ENCODE measurements at regions not wholly inside any gene's neighbourhood (a gene's known extent, or its start where the extent isn't known, plus 50 kb on each side); places are given as distances from the start of the nearest gene placed in this dataset.
"Not testable (repeated sequence)": the region's sequence is repeated elsewhere in the genome, so short reads cannot be mapped to it uniquely, and the experiment has no call there.

GRCh38 chrX:81979806-81980515, 778.1 kb downstream of the SH3BGRL start:
- TF ChIP-seq CTCF (IDR thresholded peaks at IDR 0.05) = no peak
- no peak for TF ChIP-seq POLR2A (IDR thresholded peaks at IDR 0.05)
- Histone ChIP-seq H3K4me3 (no peak overlapping the region), H3K36me3 (no peaks in the 10 kb centered on the region), H3K4me1 (no peaks in the 10 kb centered on the region), H3K27me3 (peaks cover 0 to 4% (median 0%) of the 10 kb centered on the region in 9 donors), H3K9me3 (no peaks in the 10 kb centered on the region), H3K27ac (no peak overlapping the region)
- DNase-seq (no peak), ATAC-seq (no peak)
- 48 to 51% (median 49%) methylated on average over 5 of the region's 5 CpGs for WGBS, 4 donors
- intact Hi-C loops (cut with DNase I) = no loop called here

- 67 to 83% (median 71%) methylated on average over 2 of the region's 2 CpGs for WGBS, 4 donors
- H3K27ac ChIP-seq; H3K4me3 ChIP-seq; DNase-seq; H3K4me1 ChIP-seq; H3K9me3 ChIP-seq; ATAC-seq; H3K36me3 ChIP-seq; intact Hi-C loops (cut with DNase I); H3K27me3 ChIP-seq: not testable (repeated sequence)
These were observed 785.3 kb downstream of the SH3BGRL start for GRCh38 chrX:81987217-81987616.

- peaks cover 0 to 35% (median 5%) of the 10 kb centered on the region in 12 donors for H3K9me3 ChIP-seq
- no peak overlapping the region for H3K4me3 ChIP-seq
- no peaks in the 10 kb centered on the region for H3K4me1 ChIP-seq
- ATAC-seq = no peak
- TF ChIP-seq POLR2A (IDR thresholded peaks at IDR 0.05) (no peak), CTCF (IDR thresholded peaks at IDR 0.05) (no peak)
- no peak overlapping the region for H3K27ac ChIP-seq
- DNase-seq = no peak
- H3K36me3 ChIP-seq = no peaks in the 10 kb centered on the region
- intact Hi-C loops (cut with DNase I) = no loop called here
- H3K27me3 ChIP-seq = no peaks in the 10 kb centered on the region
- 68 to 81% (median 77%) methylated on average over 4 to 5 of the region's 5 CpGs for WGBS, 4 donors
These were observed 794.3 kb downstream of the SH3BGRL start for GRCh38 chrX:81996166-81996565.

GRCh38 chrX:82029571-82030218, 827.8 kb downstream of the SH3BGRL start:
- Histone ChIP-seq H3K27ac (no peak overlapping the region), H3K27me3 (no peaks in the 10 kb centered on the region), H3K4me1 (no peaks in the 10 kb centered on the region), H3K9me3 (peaks cover 0 to 22% (median 0%) of the 10 kb centered on the region in 12 donors), H3K4me3 (no peak overlapping the region), H3K36me3 (no peaks in the 10 kb centered on the region)
- 59 to 70% (median 65%) methylated on average over 10 of the region's 10 CpGs for WGBS, 4 donors
- no peak for DNase-seq
- intact Hi-C loops (cut with DNase I) = no loop called here
- ATAC-seq = no peak
- TF ChIP-seq POLR2A (IDR thresholded peaks at IDR 0.05) (no peak), CTCF (IDR thresholded peaks at IDR 0.05) (no peak)
